Spleen (tissue), 7 donors: ENCODE measurements at regions not wholly inside any gene's neighbourhood (a gene's known extent, or its start where the extent isn't known, plus 50 kb on each side); places are given as distances from the start of the nearest gene placed in this dataset.

Experiments
- POLR2A ChIP-seq, 3 donors: fragments of 450-650 bp; IDR thresholded peaks; one replicate each; pipeline ENCODE4 v1.5.1; 2017; ENCODE audit warnings: antibody characterized with exemption in 3 of 3, mild to moderate bottlenecking in 1 of 3
- TF ChIP-seq, protein P1 (sequence below), 11 experiments: fragments of 200-600 bp in 7 of 11; fragments of 450-650 bp in 4 of 11; sonication (generic) in 4 of 11; IDR thresholded peaks in 8 of 11; conservative IDR thresholded peaks in 3 of 11; 1 replicate in 7 of 11; 2 replicates in 4 of 11; pipeline versions ENCODE4 v1.4.0 to v1.8.0; 2016 to 2021; ENCODE audit warnings: antibody characterized with exemption in 11 of 11, inconsistent platforms in 4 of 11, mild to moderate bottlenecking in 1 of 11
- donor health status: DM: no; HTN: no; CAD: no; lungs with moderate emphysema.
- donor health status: DM: no; HTN: no; CAD: no.
- donor health status: DM: no; HTN: no; CAD: no.

DNA sequence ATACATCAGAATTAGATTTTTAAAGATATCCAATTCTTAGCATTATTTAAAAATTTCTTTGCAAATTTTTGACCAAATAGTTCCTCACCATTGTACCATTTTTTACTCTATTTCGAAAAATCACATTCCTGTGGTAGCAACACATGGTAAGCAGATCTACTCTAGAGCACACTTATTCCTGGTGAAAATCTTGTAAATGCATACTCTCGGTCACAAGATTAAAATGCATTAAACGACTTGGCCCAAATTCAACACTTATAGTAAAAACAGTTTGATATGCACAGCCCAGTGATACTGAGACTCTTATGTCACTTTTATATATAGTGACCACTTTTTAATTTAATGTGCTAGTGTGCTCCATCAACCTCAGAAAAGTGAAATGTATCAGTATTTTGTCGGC, 208.8 kb upstream of the TARS1 start:
- TF ChIP-seq, protein P1, sequence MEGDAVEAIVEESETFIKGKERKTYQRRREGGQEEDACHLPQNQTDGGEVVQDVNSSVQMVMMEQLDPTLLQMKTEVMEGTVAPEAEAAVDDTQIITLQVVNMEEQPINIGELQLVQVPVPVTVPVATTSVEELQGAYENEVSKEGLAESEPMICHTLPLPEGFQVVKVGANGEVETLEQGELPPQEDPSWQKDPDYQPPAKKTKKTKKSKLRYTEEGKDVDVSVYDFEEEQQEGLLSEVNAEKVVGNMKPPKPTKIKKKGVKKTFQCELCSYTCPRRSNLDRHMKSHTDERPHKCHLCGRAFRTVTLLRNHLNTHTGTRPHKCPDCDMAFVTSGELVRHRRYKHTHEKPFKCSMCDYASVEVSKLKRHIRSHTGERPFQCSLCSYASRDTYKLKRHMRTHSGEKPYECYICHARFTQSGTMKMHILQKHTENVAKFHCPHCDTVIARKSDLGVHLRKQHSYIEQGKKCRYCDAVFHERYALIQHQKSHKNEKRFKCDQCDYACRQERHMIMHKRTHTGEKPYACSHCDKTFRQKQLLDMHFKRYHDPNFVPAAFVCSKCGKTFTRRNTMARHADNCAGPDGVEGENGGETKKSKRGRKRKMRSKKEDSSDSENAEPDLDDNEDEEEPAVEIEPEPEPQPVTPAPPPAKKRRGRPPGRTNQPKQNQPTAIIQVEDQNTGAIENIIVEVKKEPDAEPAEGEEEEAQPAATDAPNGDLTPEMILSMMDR (IDR thresholded peaks at IDR 0.05 in 8 of 11, conservative IDR thresholded peaks at IDR 0.05 in 3 of 11), result no peak
- no peak for TF ChIP-seq POLR2A (IDR thresholded peaks at IDR 0.05)
